ENCODE measurements at regions not wholly inside any gene's neighbourhood (a gene's known extent, or its start where the extent isn't known, plus 50 kb on each side); places are given as distances from the start of the nearest gene placed in this dataset.
"Not testable (repeated sequence)": the region's sequence is repeated elsewhere in the genome, so short reads cannot be mapped to it uniquely, and the experiment has no call there.

DNA sequence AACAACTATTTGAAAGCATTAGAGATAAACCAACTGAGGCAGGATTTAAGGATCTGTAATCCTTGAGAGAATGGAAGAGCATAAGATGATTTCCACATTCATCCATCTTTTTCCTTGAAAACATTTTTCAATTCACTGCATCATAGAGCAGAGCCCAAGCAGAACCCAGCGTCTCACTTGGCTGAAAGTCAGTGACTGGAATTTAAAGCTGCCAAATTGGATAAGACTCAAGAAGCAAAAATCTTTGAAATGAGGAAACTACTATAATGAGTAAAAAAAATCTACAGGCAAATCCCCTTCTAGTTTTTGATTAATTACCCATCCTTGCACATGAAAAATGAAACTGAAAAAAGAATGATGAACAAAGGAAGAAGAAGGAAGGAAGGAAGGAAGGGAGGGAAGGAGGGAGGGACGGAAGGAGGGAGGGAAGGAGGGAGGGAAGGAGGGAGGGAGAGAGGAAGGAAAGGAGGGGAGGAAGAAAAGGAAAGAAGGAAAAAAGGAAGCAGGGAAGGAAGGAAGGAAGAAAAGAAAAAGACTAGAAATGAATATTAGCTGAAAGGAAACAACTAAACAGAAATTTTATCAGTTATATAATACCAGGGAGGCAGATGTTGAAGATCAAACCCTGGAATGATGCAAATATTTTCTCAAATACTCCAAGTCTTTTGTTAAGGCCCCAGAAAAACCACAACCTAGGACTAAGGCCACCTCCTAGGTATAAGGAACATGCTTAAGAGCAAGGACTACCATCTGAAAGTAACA lies 336.3 kb upstream of the MAGI2 start:
- peak; percentile 31 for DNase-seq (ENCODE audit: low read depth)

DNA sequence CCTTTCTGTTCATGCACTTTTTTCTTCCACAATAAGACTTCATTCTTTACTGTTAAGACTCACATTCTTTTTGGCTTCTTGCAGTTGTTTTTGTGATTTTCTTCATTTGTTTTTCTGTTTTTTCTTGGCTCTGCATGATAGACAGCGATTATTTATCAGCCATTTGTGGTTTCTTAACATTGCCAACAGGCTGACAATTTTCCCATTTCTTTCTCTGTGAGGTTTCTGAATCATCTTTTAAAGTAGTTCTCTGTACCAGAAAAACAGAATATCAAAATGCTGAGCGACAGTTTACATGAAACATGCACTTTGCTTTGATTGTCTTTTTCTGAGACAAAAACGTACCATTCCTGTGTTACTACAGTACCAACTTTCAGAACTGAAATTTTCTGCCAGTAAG lies 334.2 kb upstream of the MAGI2 start:
- DNase-seq (ENCODE audit: low read depth) = no peak
- no peak overlapping the region for H3K4me3 ChIP-seq (ENCODE audit: low read depth, low read length)

More for the DNA sequence above, 336.3 kb upstream of the MAGI2 start:
- no peak overlapping the region for H3K4me3 ChIP-seq (ENCODE audit: low read depth, low read length)

DNA sequence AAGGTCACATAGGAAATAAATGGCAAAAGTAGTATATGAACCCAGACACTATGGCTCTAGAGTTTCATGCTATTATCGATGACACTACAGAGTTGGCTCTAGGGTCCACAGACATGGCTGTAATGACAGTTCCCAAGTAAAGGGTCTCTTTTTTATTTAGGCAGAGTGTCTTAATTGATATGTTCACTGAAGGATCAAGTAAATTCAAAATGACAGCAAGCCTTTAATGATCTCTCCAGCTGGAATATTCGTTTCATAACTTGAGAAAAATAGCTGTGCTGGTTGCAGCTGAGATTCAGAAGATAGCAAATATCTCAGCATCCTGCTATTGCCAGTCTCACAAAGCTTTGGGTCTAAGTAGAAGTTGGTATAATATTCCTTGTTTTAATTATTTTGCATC lies 333.6 kb upstream of the MAGI2 start:
- no peak overlapping the region for H3K4me3 ChIP-seq (ENCODE audit: low read depth, low read length)
- DNase-seq (ENCODE audit: low read depth) = no peak

DNA sequence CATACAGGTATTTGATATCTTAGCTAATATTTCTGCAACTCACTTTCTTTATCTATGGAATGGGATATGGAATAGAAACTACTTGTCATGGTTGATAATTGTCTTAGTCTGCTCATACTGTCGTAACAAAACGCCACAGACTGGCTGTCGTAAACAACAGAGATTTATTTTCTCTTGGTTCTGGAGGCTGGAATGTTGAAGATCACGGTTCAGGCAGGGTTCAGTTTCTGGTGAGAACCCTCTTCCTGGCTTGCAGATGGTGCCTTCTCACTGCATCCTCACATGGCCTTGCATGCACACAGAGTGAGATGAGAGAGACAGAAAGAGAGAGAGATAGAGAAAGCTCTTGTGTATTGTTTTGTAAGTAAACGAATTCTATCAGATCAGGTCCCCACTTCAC lies 332.7 kb upstream of the MAGI2 start:
- H3K4me3 ChIP-seq (ENCODE audit: low read depth, low read length) = no peak overlapping the region
- no peak for DNase-seq (ENCODE audit: low read depth)

DNA sequence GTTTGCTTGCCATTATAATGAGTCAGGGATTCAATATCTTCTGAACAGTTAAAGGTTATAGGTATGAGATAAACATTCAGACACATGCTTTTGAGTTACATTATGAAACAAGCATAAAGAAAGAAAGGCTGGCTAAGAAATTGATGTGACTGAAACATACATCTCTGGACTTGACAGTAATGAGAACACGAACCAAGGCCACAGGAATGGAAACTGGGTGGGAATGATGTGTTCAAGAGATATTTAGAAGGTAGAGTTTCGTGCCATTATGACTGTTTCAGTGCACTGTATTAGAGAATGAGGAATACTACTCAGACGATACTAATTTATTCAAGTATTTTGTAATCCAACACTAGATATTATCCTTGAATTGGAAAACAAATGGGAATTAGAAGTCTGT lies 332.1 kb upstream of the MAGI2 start:
- no peak overlapping the region for H3K4me3 ChIP-seq (ENCODE audit: low read depth, low read length)
- no peak for DNase-seq (ENCODE audit: low read depth)

DNA sequence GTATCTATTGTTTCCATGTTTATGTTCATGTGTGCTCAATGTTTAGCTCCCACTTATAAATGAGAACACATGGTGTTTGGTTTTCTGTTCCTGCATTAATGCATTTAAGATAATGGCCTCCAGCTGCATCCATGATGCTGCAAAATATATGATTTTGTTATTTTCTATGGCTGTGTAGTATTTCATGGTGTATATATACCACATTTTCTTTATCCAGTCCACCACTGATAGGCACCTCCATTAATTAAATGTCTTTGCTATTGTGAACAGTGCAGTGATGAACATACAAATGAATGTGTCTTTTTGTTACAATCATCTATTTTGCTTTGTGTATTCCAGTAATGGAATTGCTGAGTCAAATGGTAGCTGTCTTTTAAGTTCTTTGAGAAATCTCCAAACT lies 329.4 kb upstream of the MAGI2 start:
- no peak overlapping the region for H3K4me3 ChIP-seq (ENCODE audit: low read depth, low read length)
- DNase-seq (ENCODE audit: low read depth) = no peak

DNA sequence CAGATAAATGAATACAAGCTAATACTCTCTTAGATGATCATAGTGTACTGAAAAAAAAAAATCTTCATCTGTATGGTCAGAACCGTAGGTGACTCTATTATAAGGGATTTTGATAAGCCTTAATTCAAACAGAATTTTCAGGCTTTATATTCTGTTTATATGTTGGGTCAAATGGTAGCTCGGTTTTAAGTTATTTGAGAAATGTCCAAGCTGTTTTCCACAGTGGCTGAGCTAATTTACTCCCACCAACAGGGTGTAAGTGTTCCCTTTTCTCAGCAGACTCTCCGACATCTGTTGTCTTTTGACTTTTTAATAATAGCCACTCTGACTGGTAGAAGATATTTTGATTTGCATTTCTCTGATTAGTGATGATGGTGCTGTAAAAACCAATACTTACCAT lies 328.8 kb upstream of the MAGI2 start:
- no peak for DNase-seq (ENCODE audit: low read depth)

DNA sequence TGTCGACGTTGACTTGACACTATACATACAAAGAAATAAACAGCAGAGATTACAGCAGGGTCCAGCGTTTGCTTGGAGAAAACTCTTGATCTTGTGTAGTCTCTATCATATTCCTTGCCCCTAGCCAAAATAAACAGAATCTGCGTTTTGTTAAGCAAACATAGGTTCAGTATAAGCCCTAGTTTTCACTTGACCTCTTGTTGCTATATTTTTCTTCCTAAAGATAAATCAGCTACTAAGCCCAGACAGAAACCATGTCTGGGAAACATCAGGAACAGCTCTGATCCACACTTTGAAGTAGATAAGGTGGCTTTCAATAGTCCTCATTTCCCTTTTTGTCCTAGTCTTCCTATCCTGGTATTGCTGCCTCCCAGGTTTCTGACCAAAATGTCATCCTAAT lies 328.2 kb upstream of the MAGI2 start:
- no peak overlapping the region for H3K4me3 ChIP-seq (ENCODE audit: low read depth, low read length)
- DNase-seq (ENCODE audit: low read depth) = peak; percentile 12

More for the DNA sequence above, 328.8 kb upstream of the MAGI2 start:
- H3K4me3 ChIP-seq (ENCODE audit: low read depth, low read length) = no peak overlapping the region

DNA sequence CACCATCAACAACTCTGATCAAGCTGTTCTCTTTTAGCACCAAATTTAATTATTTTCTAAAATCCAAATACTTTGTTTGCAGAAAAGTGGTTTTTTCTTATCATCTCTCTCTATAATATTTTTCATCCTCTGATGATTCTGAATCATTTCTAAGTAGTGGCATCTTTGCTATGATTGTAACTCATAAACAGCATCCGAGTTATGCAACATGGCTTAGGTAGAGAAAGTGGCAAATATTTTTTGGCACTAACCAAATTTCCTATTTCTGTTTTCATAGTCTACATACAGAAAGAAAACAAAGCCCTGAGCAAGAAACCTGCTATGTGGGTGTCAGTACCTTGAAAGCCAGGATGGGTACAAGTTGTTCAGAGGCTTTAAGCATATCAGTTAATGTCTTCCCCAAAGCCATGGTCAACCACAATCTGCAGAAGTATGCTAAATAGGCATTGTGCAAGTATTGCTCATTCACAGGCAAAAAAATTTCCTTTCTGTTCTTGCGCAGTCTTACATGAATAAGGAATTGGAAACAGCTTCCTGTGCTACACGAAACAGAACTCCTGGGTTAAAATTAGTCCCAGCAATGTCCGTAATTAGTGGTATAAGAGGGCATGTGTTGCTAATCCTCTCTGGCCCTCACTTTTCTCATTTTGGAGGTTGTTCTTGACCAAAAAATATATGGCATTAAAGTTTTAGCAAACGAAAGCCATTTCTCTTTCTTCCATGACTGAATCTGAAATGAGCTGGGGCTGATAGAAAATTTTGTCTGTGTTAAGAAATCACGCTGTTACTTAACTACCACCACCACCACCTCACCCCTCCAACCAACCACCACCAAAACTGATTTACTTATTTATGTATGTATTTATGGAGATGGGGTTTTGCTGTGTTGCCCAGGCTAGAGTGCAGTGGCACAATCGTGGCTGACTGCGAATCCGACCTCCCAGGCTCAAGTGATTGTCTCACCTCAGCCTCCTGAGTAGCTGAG lies 325.6 kb upstream of the MAGI2 start:
- peak; percentile 88 for DNase-seq (ENCODE audit: low read depth)
- no peak overlapping the region for H3K4me3 ChIP-seq (ENCODE audit: low read depth, low read length)

DNA sequence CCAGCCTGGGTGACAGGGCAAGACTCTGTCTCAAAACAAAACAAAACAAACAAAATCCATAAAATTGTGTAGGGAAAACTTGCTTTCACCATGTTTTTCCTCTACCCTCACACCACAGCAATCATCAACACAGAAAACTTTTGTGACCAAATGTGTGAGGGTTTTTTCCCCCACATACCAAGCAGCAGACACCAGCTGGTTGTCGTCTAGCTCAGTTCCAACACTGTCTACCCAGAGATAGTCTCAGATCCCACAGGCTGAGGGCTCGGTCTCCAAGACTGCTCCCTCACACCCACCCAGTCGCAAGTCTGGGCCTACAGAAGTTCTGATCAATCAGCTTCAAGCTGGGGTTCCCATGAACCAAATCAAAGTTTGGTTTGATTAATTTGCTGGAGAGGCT lies 322.4 kb upstream of the MAGI2 start:
- no peak for DNase-seq (ENCODE audit: low read depth)

DNA sequence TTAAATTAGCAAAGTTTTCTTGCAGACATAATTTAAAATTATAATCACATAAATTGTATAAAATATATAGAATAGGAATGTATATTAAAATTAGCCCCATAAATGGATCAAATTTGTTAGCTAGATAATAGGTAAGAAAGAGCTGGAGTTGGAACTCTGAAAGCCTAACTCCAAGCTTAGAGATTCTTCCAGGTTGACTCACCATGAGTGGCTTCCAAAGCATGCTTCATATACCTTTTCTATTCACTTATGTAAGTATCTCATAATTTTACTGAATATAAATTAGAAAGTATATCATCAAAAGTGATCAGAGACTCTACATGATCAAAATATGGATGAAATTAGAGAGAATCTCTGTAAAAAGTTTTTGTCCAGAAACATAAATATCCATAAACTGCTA lies 320.7 kb upstream of the MAGI2 start:
- no peak for DNase-seq (ENCODE audit: low read depth)
- no peak overlapping the region for H3K4me3 ChIP-seq (ENCODE audit: low read depth, low read length)

More for the DNA sequence above, 322.4 kb upstream of the MAGI2 start:
- H3K4me3 ChIP-seq (ENCODE audit: low read depth, low read length) = no peak overlapping the region

DNA sequence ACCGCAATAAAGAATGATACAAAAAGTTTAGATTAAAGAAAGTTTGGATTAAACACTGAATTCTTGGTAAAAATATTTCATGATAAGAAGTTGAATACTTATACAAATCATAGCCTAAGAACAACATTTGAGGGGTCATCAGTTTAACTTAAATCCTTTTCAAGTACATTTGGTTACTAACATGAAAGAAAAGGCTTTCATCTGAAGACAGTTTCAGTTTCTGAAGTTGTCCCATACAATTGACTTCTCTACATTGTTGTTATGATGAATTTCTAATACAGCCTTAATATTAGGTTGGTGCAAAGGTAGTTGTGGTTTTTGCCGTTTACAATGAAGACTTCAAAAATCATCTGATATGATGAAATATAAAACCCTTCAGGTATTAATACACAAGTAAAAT lies 317.5 kb upstream of the MAGI2 start:
- no peak for DNase-seq (ENCODE audit: low read depth)

DNA sequence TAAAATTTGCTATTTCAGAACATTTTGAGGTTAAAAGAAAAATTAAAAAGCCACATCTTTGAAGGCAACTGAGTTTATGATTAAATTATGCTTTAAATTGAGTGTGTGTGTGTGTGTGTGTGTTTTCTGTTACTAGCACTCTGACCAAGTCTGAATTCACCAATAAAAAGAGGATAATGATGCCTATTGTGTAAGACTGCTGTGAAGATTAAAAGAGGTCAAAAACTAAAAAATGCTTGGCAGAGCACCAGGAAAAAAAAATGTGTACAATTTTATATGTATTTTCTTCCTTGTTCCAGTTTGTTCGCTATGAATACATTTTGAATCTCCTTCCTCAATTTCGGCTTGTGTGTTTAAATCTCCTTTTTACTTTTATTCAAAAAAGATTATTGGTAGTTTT lies 316.6 kb upstream of the MAGI2 start:
- no peak overlapping the region for H3K4me3 ChIP-seq (ENCODE audit: low read depth, low read length)
- no peak for DNase-seq (ENCODE audit: low read depth)

More for the DNA sequence above, 317.5 kb upstream of the MAGI2 start:
- H3K4me3 ChIP-seq (ENCODE audit: low read depth, low read length) = no peak overlapping the region

DNA sequence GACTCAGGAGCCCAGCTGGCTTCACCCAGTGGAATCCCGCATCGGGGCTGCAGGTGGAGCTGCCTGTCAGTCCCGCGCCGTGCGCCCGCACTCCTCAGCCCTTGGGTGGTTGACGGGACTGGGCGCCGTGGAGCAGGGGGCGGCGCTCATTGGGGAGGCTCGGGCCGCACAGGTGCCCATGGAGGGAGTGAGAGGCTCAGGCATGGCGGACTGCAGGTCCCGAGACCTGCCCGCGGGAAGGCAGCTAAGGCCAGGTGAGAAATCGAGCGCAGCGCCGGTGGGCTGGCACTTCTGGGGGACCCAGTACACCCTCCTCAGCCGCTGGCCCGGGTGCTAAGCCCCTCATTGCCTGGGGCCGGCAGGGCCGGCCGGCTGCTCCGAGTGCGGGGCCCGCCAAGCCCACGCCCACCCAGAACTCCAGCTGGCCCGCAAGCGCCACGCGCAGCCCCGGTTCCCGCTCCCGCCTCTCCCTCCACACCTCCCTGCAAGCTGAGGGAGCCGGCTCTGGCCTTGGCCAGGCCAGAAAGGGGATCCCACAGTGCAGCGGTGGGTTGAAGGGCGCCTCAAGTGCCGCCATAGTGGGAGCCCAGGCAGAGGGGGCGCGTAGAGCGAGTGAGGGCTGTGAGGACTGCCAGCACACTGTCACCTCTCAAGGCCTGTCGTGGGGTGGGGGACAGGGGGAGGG lies 314.6 kb upstream of the MAGI2 start:
- H3K4me3 ChIP-seq (ENCODE audit: low read depth, low read length); DNase-seq (ENCODE audit: low read depth): not testable (repeated sequence)

DNA sequence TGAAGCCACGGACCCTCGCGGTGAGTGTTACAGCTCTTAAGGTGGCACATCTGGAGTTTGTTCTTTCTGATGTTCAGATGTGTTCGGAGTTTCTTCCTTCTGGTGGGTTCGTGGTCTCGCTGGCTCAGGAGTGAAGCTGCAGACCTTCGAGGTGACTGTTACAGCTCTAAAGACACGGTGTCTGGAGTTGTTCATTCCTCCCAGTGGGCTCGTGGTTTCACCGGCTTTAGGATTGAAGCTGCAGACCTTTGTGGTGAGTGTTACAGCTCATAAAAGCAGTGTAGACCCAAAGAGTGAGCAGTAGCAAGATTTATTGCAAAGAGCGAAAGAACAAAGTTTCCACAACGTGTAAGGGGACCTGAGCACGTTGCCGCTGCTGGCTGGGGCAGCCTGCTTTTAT lies 313.7 kb upstream of the MAGI2 start:
- DNase-seq (ENCODE audit: low read depth); H3K4me3 ChIP-seq (ENCODE audit: low read depth, low read length): not testable (repeated sequence)

DNA sequence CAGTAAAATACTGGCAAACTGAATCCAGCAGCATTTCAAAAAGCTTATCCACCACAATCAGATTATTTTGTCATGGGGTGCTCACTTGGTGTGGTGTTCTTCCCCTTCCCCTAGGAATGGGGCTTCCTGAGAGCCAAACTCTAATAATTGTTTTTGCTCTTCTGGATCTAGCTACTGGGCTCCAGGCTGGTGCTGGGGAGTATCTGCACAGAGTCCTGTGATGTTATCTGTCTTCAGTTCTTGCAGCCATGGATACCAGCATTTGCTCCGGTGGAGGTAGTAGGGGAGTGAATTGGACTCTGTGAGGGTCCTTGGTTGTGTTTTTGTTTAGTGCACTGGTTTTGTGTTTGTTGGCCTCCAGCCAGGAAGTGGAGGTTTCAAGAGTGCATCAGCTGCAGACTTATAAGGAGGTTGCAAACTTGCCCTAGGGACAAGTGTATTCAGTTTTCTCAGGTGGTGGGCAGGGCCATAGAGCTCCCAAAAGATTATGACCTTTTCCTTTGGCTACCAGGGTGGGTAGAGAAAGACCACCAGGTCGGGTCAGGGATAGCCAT lies 308.5 kb upstream of the MAGI2 start:
- H3K4me3 ChIP-seq (ENCODE audit: low read depth, low read length) = no peak overlapping the region

DNA sequence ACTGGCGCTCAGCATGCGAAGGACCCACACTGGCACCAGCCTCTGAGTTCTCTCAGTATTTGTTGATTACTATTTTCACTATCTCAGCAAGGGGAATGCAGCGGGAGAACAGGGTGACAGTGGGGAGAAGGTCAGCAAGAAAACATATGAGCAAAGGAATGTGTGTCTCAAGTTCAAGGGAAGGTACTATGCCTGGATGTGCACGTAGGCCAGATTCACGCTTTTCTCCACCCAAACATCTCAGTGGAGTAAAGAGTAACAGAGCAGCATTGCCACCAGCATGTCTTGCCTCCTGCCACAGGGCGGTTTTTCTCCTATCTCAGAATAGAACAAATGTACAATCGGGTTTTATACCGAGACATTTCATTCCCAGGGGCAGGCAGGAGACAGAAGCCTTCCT lies 297.5 kb upstream of the MAGI2 start:
- DNase-seq (ENCODE audit: low read depth); H3K4me3 ChIP-seq (ENCODE audit: low read depth, low read length): not testable (repeated sequence)

More for the DNA sequence above, 308.5 kb upstream of the MAGI2 start:
- DNase-seq (ENCODE audit: low read depth) = no peak

DNA sequence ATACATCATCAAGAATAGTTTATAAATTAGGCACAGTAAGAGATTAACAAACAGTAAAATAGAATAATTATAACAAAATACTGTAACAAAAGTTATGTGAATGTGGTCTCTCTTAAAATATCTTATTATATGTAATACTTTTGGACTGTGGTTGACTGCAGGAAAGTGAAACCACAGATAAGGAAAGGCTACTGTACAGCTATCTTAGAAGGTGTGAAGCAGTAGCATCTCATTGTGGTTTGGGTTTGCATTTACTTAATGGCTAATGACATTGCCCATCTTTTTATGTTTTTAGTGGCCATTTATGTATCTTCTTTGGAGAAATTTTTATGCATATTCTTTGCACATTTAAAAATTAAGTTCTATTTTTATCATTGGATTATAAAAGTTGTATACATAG lies 296.4 kb upstream of the MAGI2 start:
- H3K4me3 ChIP-seq (ENCODE audit: low read depth, low read length) = no peak overlapping the region
- DNase-seq (ENCODE audit: low read depth) = no peak

DNA sequence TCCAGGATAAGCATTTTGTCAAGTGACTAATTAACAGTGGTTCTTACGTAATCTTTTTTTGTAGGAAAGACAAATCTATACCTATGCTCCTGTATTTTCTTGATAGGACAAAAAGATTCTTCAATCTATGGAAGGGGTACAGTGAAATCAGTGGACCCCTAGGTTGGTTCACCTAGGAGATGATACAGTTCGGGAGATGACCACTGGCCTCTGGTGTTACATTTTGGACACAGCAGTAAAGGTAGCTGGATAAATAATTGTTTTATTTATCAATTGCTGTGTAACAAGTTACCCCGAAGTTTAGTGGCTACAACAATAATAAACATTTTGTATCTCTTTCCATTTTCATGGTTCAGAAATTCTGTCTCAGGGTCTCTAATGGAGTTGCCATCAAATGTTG lies 288.2 kb upstream of the MAGI2 start:
- no peak overlapping the region for H3K4me3 ChIP-seq (ENCODE audit: low read depth, low read length)
- DNase-seq (ENCODE audit: low read depth) = no peak

DNA sequence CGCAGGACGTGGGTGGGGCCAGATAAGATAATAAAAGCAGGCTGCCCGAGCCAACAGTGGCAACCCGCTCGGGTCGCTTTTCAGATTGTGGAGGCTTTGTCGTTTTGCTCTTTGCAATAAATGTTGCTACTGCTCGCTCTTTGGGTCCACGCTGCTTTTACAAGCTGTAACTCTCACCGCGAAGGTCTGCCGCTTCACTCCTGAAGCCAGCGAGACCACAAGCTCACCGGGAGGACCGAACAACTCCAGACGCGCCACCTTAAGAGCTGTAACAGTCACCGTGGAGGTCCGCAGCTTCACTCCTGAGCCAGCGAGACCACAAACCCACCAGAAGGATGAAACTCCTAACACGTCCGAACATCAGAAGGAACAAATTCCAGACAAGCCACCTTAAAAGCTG lies 286.6 kb upstream of the MAGI2 start:
- no peak for DNase-seq (ENCODE audit: low read depth)
- no peak overlapping the region for H3K4me3 ChIP-seq (ENCODE audit: low read depth, low read length)

Measured in skeletal muscle cell (primary cell).